ENCODE measurements at regions not wholly inside any gene's neighbourhood (a gene's known extent, or its start where the extent isn't known, plus 50 kb on each side); places are given as distances from the start of the nearest gene placed in this dataset.

GRCh38 chr18:23332356-23332755 lies 120.7 kb upstream of the RIOK3 start:
- Mint-ChIP-seq H3K9me3 (peaks cover 6% of the 10 kb centered on the region), H3K4me3 (no peak overlapping the region), H3K27me3 (no peaks in the 10 kb centered on the region), H3K36me3 (no peaks in the 10 kb centered on the region), H3K27ac (no peak overlapping the region), H3K4me1 (ENCODE audit: low read depth in 2 of 2) (no peaks in the 10 kb centered on the region)
- no peak for ATAC-seq
- DNase-seq (ENCODE audit: low spot score), result no peak

- H3K36me3 Mint-ChIP-seq, result no peaks in the 10 kb centered on the region
- ATAC-seq (no peak), DNase-seq (ENCODE audit: low spot score) (no peak)
- H3K4me3 Mint-ChIP-seq, result no peak overlapping the region
- peaks cover 3% of the 10 kb centered on the region for H3K9me3 Mint-ChIP-seq
- H3K27me3 Mint-ChIP-seq, result no peaks in the 10 kb centered on the region
- no peaks in the 10 kb centered on the region for H3K4me1 Mint-ChIP-seq (ENCODE audit: low read depth in 2 of 2)
- H3K27ac Mint-ChIP-seq, result no peak overlapping the region
Measured at GRCh38 chr18:23333827-23334226, 119.3 kb upstream of the RIOK3 start.

GRCh38 chr18:23334569-23334968 lies 118.5 kb upstream of the RIOK3 start:
- no peaks in the 10 kb centered on the region for H3K4me1 Mint-ChIP-seq (ENCODE audit: low read depth in 2 of 2)

GRCh38 chr18:23336101-23336500 lies 117.0 kb upstream of the RIOK3 start:
- no peak for ATAC-seq
- Mint-ChIP-seq H3K36me3 (no peaks in the 10 kb centered on the region), H3K9me3 (no peaks in the 10 kb centered on the region), H3K4me3 (no peak overlapping the region), H3K4me1 (ENCODE audit: low read depth in 2 of 2) (no peaks in the 10 kb centered on the region), H3K27ac (no peak overlapping the region), H3K27me3 (no peaks in the 10 kb centered on the region)
- DNase-seq (ENCODE audit: low spot score), result no peak

More at GRCh38 chr18:23334569-23334968, 118.5 kb upstream of the RIOK3 start:
- Mint-ChIP-seq H3K27ac (no peak overlapping the region), H3K9me3 (no peaks in the 10 kb centered on the region), H3K27me3 (no peaks in the 10 kb centered on the region), H3K36me3 (no peaks in the 10 kb centered on the region), H3K4me3 (no peak overlapping the region)
- no peak for DNase-seq (ENCODE audit: low spot score)
- no peak for ATAC-seq

- ATAC-seq, result no peak
- DNase-seq (ENCODE audit: low spot score), result no peak
- H3K4me1 Mint-ChIP-seq (ENCODE audit: low read depth in 2 of 2), result no peaks in the 10 kb centered on the region
- H3K4me3 Mint-ChIP-seq, result no peak overlapping the region
- H3K27ac Mint-ChIP-seq, result no peak overlapping the region
- no peaks in the 10 kb centered on the region for H3K9me3 Mint-ChIP-seq
- no peaks in the 10 kb centered on the region for H3K36me3 Mint-ChIP-seq
- H3K27me3 Mint-ChIP-seq, result no peaks in the 10 kb centered on the region
Measured at GRCh38 chr18:23337599-23338444, 115.3 kb upstream of the RIOK3 start.

GRCh38 chr18:23340661-23341060 lies 112.4 kb upstream of the RIOK3 start:
- no peak for ATAC-seq
- H3K36me3 Mint-ChIP-seq, result no peaks in the 10 kb centered on the region
- no peaks in the 10 kb centered on the region for H3K27me3 Mint-ChIP-seq
- no peaks in the 10 kb centered on the region for H3K4me1 Mint-ChIP-seq (ENCODE audit: low read depth in 2 of 2)
- no peak for DNase-seq (ENCODE audit: low spot score)
- H3K9me3 Mint-ChIP-seq, result no peaks in the 10 kb centered on the region
- H3K4me3 Mint-ChIP-seq, result no peak overlapping the region
- H3K27ac Mint-ChIP-seq, result no peak overlapping the region

GRCh38 chr18:23341383-23341782 lies 111.7 kb upstream of the RIOK3 start:
- H3K4me1 Mint-ChIP-seq (ENCODE audit: low read depth in 2 of 2), result no peaks in the 10 kb centered on the region
- ATAC-seq (no peak), DNase-seq (ENCODE audit: low spot score) (no peak)
- H3K36me3 Mint-ChIP-seq, result no peaks in the 10 kb centered on the region
- no peaks in the 10 kb centered on the region for H3K27me3 Mint-ChIP-seq
- no peaks in the 10 kb centered on the region for H3K9me3 Mint-ChIP-seq
- no peak overlapping the region for H3K4me3 Mint-ChIP-seq
- no peak overlapping the region for H3K27ac Mint-ChIP-seq

GRCh38 chr18:23341983-23342382 lies 111.1 kb upstream of the RIOK3 start:
- ATAC-seq (no peak), DNase-seq (ENCODE audit: low spot score) (no peak)
- H3K36me3 Mint-ChIP-seq, result no peaks in the 10 kb centered on the region
- H3K27ac Mint-ChIP-seq, result no peak overlapping the region
- no peaks in the 10 kb centered on the region for H3K4me1 Mint-ChIP-seq (ENCODE audit: low read depth in 2 of 2)
- H3K4me3 Mint-ChIP-seq, result no peak overlapping the region
- H3K27me3 Mint-ChIP-seq, result no peaks in the 10 kb centered on the region
- no peaks in the 10 kb centered on the region for H3K9me3 Mint-ChIP-seq

GRCh38 chr18:23342506-23342905 lies 110.6 kb upstream of the RIOK3 start:
- DNase-seq (ENCODE audit: low spot score) (no peak), ATAC-seq (no peak)
- Mint-ChIP-seq H3K9me3 (no peaks in the 10 kb centered on the region), H3K27me3 (no peaks in the 10 kb centered on the region), H3K4me3 (no peak overlapping the region), H3K27ac (no peak overlapping the region), H3K4me1 (ENCODE audit: low read depth in 2 of 2) (no peaks in the 10 kb centered on the region), H3K36me3 (no peaks in the 10 kb centered on the region)

GRCh38 chr18:23350188-23350587 lies 102.9 kb upstream of the RIOK3 start:
- DNase-seq (ENCODE audit: low spot score) (no peak), ATAC-seq (no peak)
- Mint-ChIP-seq H3K27me3 (no peaks in the 10 kb centered on the region), H3K27ac (no peak overlapping the region), H3K9me3 (no peaks in the 10 kb centered on the region), H3K4me3 (no peak overlapping the region), H3K36me3 (peaks cover 19% of the 10 kb centered on the region), H3K4me1 (ENCODE audit: low read depth in 2 of 2) (peaks cover 0 to 12% of the 10 kb centered on the region in 2 donors)

- Mint-ChIP-seq H3K4me1 (ENCODE audit: low read depth in 2 of 2) (peaks cover 0 to 12% of the 10 kb centered on the region in 2 donors), H3K27ac (no peak overlapping the region), H3K36me3 (peaks cover 19% of the 10 kb centered on the region), H3K27me3 (no peaks in the 10 kb centered on the region), H3K9me3 (no peaks in the 10 kb centered on the region), H3K4me3 (no peak overlapping the region)
- ATAC-seq (no peak), DNase-seq (ENCODE audit: low spot score) (no peak)
Measured at GRCh38 chr18:23351521-23351920, 101.6 kb upstream of the RIOK3 start.

- Mint-ChIP-seq H3K4me3 (no peak overlapping the region), H3K27ac (no peak overlapping the region), H3K36me3 (peaks cover 19% of the 10 kb centered on the region), H3K27me3 (no peaks in the 10 kb centered on the region), H3K4me1 (ENCODE audit: low read depth in 2 of 2) (peaks cover 0 to 12% of the 10 kb centered on the region in 2 donors), H3K9me3 (no peaks in the 10 kb centered on the region)
- DNase-seq (ENCODE audit: low spot score) (no peak), ATAC-seq (no peak)
Measured at GRCh38 chr18:23352042-23352441, 101.0 kb upstream of the RIOK3 start.

GRCh38 chr18:23353459-23353858 lies 99.6 kb upstream of the RIOK3 start:
- DNase-seq (ENCODE audit: low spot score) (no peak), ATAC-seq (no peak)
- H3K9me3 Mint-ChIP-seq, result no peaks in the 10 kb centered on the region

GRCh38 chr18:23354625-23355024 lies 98.5 kb upstream of the RIOK3 start:
- Mint-ChIP-seq H3K4me3 (no peak overlapping the region), H3K9me3 (no peaks in the 10 kb centered on the region), H3K27me3 (no peaks in the 10 kb centered on the region), H3K4me1 (ENCODE audit: low read depth in 2 of 2) (peaks cover 16 to 27% of the 10 kb centered on the region in 2 donors), H3K36me3 (peaks cover 11% of the 10 kb centered on the region), H3K27ac (no peak overlapping the region)
- DNase-seq (ENCODE audit: low spot score) (no peak), ATAC-seq (no peak)

More at GRCh38 chr18:23353459-23353858, 99.6 kb upstream of the RIOK3 start:
- H3K4me1 Mint-ChIP-seq (ENCODE audit: low read depth in 2 of 2), result peaks cover 11 to 21% of the 10 kb centered on the region in 2 donors
- peaks cover 19% of the 10 kb centered on the region for H3K36me3 Mint-ChIP-seq
- no peak overlapping the region for H3K27ac Mint-ChIP-seq
- no peak overlapping the region for H3K4me3 Mint-ChIP-seq
- no peaks in the 10 kb centered on the region for H3K27me3 Mint-ChIP-seq

- peaks cover 5% of the 10 kb centered on the region for H3K36me3 Mint-ChIP-seq
- DNase-seq (ENCODE audit: low spot score), result no peak
- no peaks in the 10 kb centered on the region for H3K27me3 Mint-ChIP-seq
- no peak for ATAC-seq
- H3K4me1 Mint-ChIP-seq (ENCODE audit: low read depth in 2 of 2), result peaks cover 16 to 27% of the 10 kb centered on the region in 2 donors
- no peak overlapping the region for H3K27ac Mint-ChIP-seq
- H3K9me3 Mint-ChIP-seq, result no peaks in the 10 kb centered on the region
- no peak overlapping the region for H3K4me3 Mint-ChIP-seq
Measured at GRCh38 chr18:23355206-23355605, 97.9 kb upstream of the RIOK3 start.
